Thoracic aorta (tissue), 2 donors: ENCODE measurements at regions not wholly inside any gene's neighbourhood (a gene's known extent, or its start where the extent isn't known, plus 50 kb on each side); places are given as distances from the start of the nearest gene placed in this dataset.
"Not testable (repeated sequence)": the region's sequence is repeated elsewhere in the genome, so short reads cannot be mapped to it uniquely, and the experiment has no call there.

Experiments used
- ATAC-seq: fragments of 150-250 bp; one replicate; pipeline ENCODE4 v1.8.0; 2017; ENCODE audit warnings: low read depth; ENCODE audit not compliant: insufficient number of reproducible peaks, low FRiP score
- DNase-seq: peaks from one replicate; pipeline ENCODE4 v3.0.0-alpha.2; 2020; ENCODE audit warnings: low spot score
- H3K27ac ChIP-seq, 2 donors: fragments of 200-600 bp; sonication (generic); 1 replicate in 1 of 2; 2 replicates in 1 of 2; pipeline ENCODE4 v1.5.1; 2016; ENCODE audit warnings: mild to moderate bottlenecking in 2 of 2, moderate library complexity in 2 of 2
- H3K27me3 ChIP-seq: fragments of 200-600 bp; sonication (generic); replicated peaks from 2 replicates; pipeline ENCODE4 v1.6.0; 2016; ENCODE audit warnings: mild to moderate bottlenecking; ENCODE audit not compliant: insufficient read depth
- H3K36me3 ChIP-seq: fragments of 200-600 bp; sonication (generic); one replicate; pipeline ENCODE4 v1.5.1; 2016
- H3K4me1 ChIP-seq, 2 donors: fragments of 200-600 bp; sonication (generic); 1 replicate in 1 of 2; 2 replicates in 1 of 2; pipeline versions ENCODE4 v1.5.1 to v1.6.0; 2016; ENCODE audit warnings: low read depth in 2 of 2, mild to moderate bottlenecking in 1 of 2; ENCODE audit not compliant: control insufficient read depth in 1 of 2
- H3K4me3 ChIP-seq: fragments of 200-600 bp; sonication (generic); 2 replicates; pipeline ENCODE4 v1.5.1; 2016; ENCODE audit warnings: mild to moderate bottlenecking
- H3K9me3 ChIP-seq: fragments of 200-600 bp; sonication (generic); 2 replicates; pipeline ENCODE4 v1.5.1; 2016
- CTCF ChIP-seq: fragments of 200-600 bp; sonication (generic); IDR thresholded peaks from one replicate; pipeline ENCODE4 v1.5.1; 2019; ENCODE audit warnings: antibody characterized with exemption

GRCh38 chr16:14384745-14385144 lies 245.3 kb downstream of the PARN start:
- DNase-seq (no peak), ATAC-seq (no peak)
- H3K4me3 ChIP-seq, result no peak overlapping the region
- no peak overlapping the region for H3K27ac ChIP-seq
- TF ChIP-seq CTCF, result no peak
- H3K4me1 ChIP-seq, result no peaks in the 10 kb centered on the region
- no peaks in the 10 kb centered on the region for H3K36me3 ChIP-seq
- H3K9me3 ChIP-seq, result no peaks in the 10 kb centered on the region
- H3K27me3 ChIP-seq, result no peaks in the 10 kb centered on the region

GRCh38 chr16:14383844-14384243 lies 246.2 kb downstream of the PARN start:
- H3K27ac ChIP-seq, H3K4me1 ChIP-seq, H3K4me3 ChIP-seq, DNase-seq, H3K9me3 ChIP-seq, H3K27me3 ChIP-seq, H3K36me3 ChIP-seq, ATAC-seq: not testable (repeated sequence)

GRCh38 chr16:14378689-14379467 lies 251.2 kb downstream of the PARN start:
- Histone ChIP-seq H3K4me3 (no peak overlapping the region), H3K27me3 (no peaks in the 10 kb centered on the region), H3K36me3 (no peaks in the 10 kb centered on the region), H3K9me3 (no peaks in the 10 kb centered on the region), H3K27ac (no peak overlapping the region), H3K4me1 (no peaks in the 10 kb centered on the region)
- no peak for TF ChIP-seq CTCF
- no peak for ATAC-seq
- no peak for DNase-seq

GRCh38 chr16:14378131-14378551 lies 251.9 kb downstream of the PARN start:
- TF ChIP-seq CTCF, result no peak
- Histone ChIP-seq H3K4me3 (no peak overlapping the region), H3K4me1 (no peaks in the 10 kb centered on the region), H3K27me3 (no peaks in the 10 kb centered on the region), H3K36me3 (no peaks in the 10 kb centered on the region), H3K9me3 (no peaks in the 10 kb centered on the region), H3K27ac (no peak overlapping the region)
- DNase-seq (no peak), ATAC-seq (no peak)

GRCh38 chr16:14377326-14377725 lies 252.7 kb downstream of the PARN start:
- TF ChIP-seq CTCF, result no peak
- no peaks in the 10 kb centered on the region for H3K27me3 ChIP-seq
- ATAC-seq, result no peak

GRCh38 chr16:14375132-14375491 lies 254.9 kb downstream of the PARN start:
- no peak overlapping the region for H3K27ac ChIP-seq
- H3K9me3 ChIP-seq, result no peaks in the 10 kb centered on the region
- no peak for ATAC-seq
- H3K36me3 ChIP-seq, result no peaks in the 10 kb centered on the region
- H3K4me1 ChIP-seq, result no peaks in the 10 kb centered on the region
- no peak overlapping the region for H3K4me3 ChIP-seq
- no peak for DNase-seq
- H3K27me3 ChIP-seq, result no peaks in the 10 kb centered on the region
- no peak for TF ChIP-seq CTCF

More at GRCh38 chr16:14377326-14377725, 252.7 kb downstream of the PARN start:
- Histone ChIP-seq H3K4me3 (no peak overlapping the region), H3K27ac (no peak overlapping the region), H3K9me3 (no peaks in the 10 kb centered on the region), H3K36me3 (no peaks in the 10 kb centered on the region), H3K4me1 (no peaks in the 10 kb centered on the region)
- DNase-seq, result no peak
